Panc1 (cell line): ENCODE measurements at regions not wholly inside any gene's neighbourhood (a gene's known extent, or its start where the extent isn't known, plus 50 kb on each side); places are given as distances from the start of the nearest gene placed in this dataset.

Source experiments
- ATAC-seq: fragments of 200-7000 bp; cut with Tn5 transposase; 2 replicates; pipeline ENCODE4 v1.9.1; 2020; ENCODE audit warnings: mild to moderate bottlenecking, moderate library complexity
- BruUV-seq: library from RNA; stranded (reverse); fragments of 400-500 nt; replicated peaks from 2 replicates; lab custom pipeline; 2021; lab: Mats Ljungman, UMichigan
- CTCF ChIA-PET: fragments of 300-600 bp; sonication (Branson Sonifier 250); formaldehyde crosslinking; loops from one replicate; lab custom pipeline; 2022; ENCODE audit warnings: antibody characterized with exemption; lab: Charles Lee
- POLR2A ChIA-PET: fragments of 300-600 bp; sonication (Branson Sonifier 250); formaldehyde crosslinking; loops from one replicate; lab custom pipeline; 2022; ENCODE audit warnings: antibody characterized with exemption; lab: Charles Lee
- DNase-seq: peaks from one replicate; pipeline ENCODE4 v3.0.0-alpha.2; 2010; ENCODE audit warnings: low read depth, low spot score
- H3K27ac ChIP-seq: 2 replicates; pipeline ENCODE4 v1.5.1; 2011; ENCODE audit warnings: mild to moderate bottlenecking, low read length, inconsistent platforms
- H3K27me3 ChIP-seq: fragments of 200-500 bp; sonication (Bioruptor generic); 2 replicates; pipeline ENCODE4 v1.6.0; 2014; ENCODE audit warnings: low read length, inconsistent platforms; ENCODE audit not compliant: control insufficient read depth, insufficient read depth
- H3K36me3 ChIP-seq: fragments of 200-500 bp; sonication (Bioruptor generic); 2 replicates; pipeline ENCODE4 v1.5.1; 2014; ENCODE audit warnings: inconsistent platforms, mild to moderate bottlenecking, low read length, moderate library complexity; ENCODE audit not compliant: control insufficient read depth, insufficient read depth
- H3K4me1 ChIP-seq: 2 replicates; pipeline ENCODE4 v1.5.1; 2011; ENCODE audit warnings: inconsistent platforms, mild to moderate bottlenecking, low read length, moderate library complexity; ENCODE audit not compliant: control insufficient read depth, insufficient read depth
- H3K4me3 ChIP-seq, 2 experiments: 2 replicates each; pipeline ENCODE4 v1.5.1; 2011 to 2012; ENCODE audit warnings: low read depth in 2 of 2, low read length in 2 of 2, mild to moderate bottlenecking in 2 of 2, inconsistent platforms in 1 of 2, moderate library complexity in 1 of 2
- H3K9me3 ChIP-seq: fragments of 200-500 bp; sonication (Bioruptor generic); 2 replicates; pipeline ENCODE4 v1.5.1; 2014; ENCODE audit warnings: low read depth, mild to moderate bottlenecking, inconsistent platforms, low read length, moderate library complexity; ENCODE audit not compliant: control insufficient read depth, insufficient read depth
- CTCF ChIP-seq: fragments of 450-650 bp; IDR thresholded peaks from 2 replicates; pipeline ENCODE4 v1.5.1; 2017; ENCODE audit warnings: mild to moderate bottlenecking
- POLR2AphosphoS5 ChIP-seq: IDR thresholded peaks from 2 replicates; pipeline ENCODE4 v1.6.1; 2012; ENCODE audit warnings: mild to moderate bottlenecking, low read depth, low read length, moderate library complexity
- REST ChIP-seq, 2 experiments: IDR thresholded peaks; 2 replicates each; pipeline ENCODE4 v1.6.1; 2011 to 2012; ENCODE audit warnings: low read depth in 2 of 2, control low read depth in 1 of 2, low read length in 1 of 2, mild to moderate bottlenecking in 1 of 2, moderate library complexity in 1 of 2; ENCODE audit not compliant: insufficient read depth in 1 of 2
- SIN3A ChIP-seq: IDR thresholded peaks from 2 replicates; pipeline ENCODE4 v1.6.1; 2012; ENCODE audit warnings: low read depth, mild to moderate bottlenecking, low read length, moderate library complexity, borderline replicate concordance; ENCODE audit not compliant: insufficient read depth
- TCF7L2 ChIP-seq: IDR thresholded peaks from 2 replicates; pipeline ENCODE4 v1.6.1; 2011; ENCODE audit warnings: mild to moderate bottlenecking, low read depth, low read length, inconsistent platforms
- in situ Hi-C: cut with HindIII; loops from 2 replicates; pipeline ENCODE4 v1.10.0; 2016; ENCODE audit warnings: low sequenced_read_pairs, low pct_unique_long_range_greater_than_20kb
- intact Hi-C: fragments of 100-400 bp; cut with micrococcal nuclease; formaldehyde crosslinking; loops from one replicate; pipeline ENCODE4 v1.10.0; 2022; ENCODE audit not compliant: unreplicated experiment

GRCh38 chr1:5225707-5226704, 571.6 kb downstream of the AJAP1 start:
- DNase-seq, result no peak
- ChIA-PET CTCF (interaction anchor here (0.5 to 0.7 kb wide), 2 partner anchors 257 to 350 kb away, joined by 3 to 4 read pairs; no protein-coding TSS in a partner anchor), POLR2A (no interaction called here)
- BruUV-seq, result no TSS peak
- Histone ChIP-seq H3K27ac (no peak overlapping the region), H3K4me1 (no peaks in the 10 kb centered on the region), H3K36me3 (no peaks in the 10 kb centered on the region), H3K9me3 (no peaks in the 10 kb centered on the region), H3K27me3 (peaks cover 4% of the 10 kb centered on the region), H3K4me3 (no peak overlapping the region)
- in situ Hi-C loops, result no loop called here
- TF ChIP-seq REST (IDR thresholded peaks at IDR 0.05; ENCODE audit: insufficient read depth in 1 of 2, low read depth in 2 of 2, low read length in 1 of 2), result no peak
- no peak for TF ChIP-seq CTCF
- no peak for TF ChIP-seq POLR2AphosphoS5
- TF ChIP-seq TCF7L2, result no peak
- no peak for TF ChIP-seq SIN3A
- intact Hi-C loops, result no loop called here
- ATAC-seq, result no peak

- ChIA-PET CTCF (no interaction called here), POLR2A (no interaction called here)
- intact Hi-C loops (no loop called here), in situ Hi-C loops (no loop called here)
- Histone ChIP-seq H3K4me3 (no peak overlapping the region), H3K27ac (no peak overlapping the region), H3K36me3 (no peaks in the 10 kb centered on the region), H3K27me3 (peaks cover 2% of the 10 kb centered on the region), H3K9me3 (no peaks in the 10 kb centered on the region), H3K4me1 (no peaks in the 10 kb centered on the region)
- BruUV-seq, result no TSS peak
- no peak for DNase-seq
- no peak for ATAC-seq
- no peak for TF ChIP-seq CTCF
- no peak for TF ChIP-seq SIN3A
- TF ChIP-seq TCF7L2, result no peak
- no peak for TF ChIP-seq POLR2AphosphoS5
- no peak for TF ChIP-seq REST (IDR thresholded peaks at IDR 0.05; ENCODE audit: insufficient read depth in 1 of 2, low read depth in 2 of 2, low read length in 1 of 2)
Measured at GRCh38 chr1:5223206-5223605, 568.8 kb downstream of the AJAP1 start.
